ENCODE measurements at regions not wholly inside any gene's neighbourhood (a gene's known extent, or its start where the extent isn't known, plus 50 kb on each side); places are given as distances from the start of the nearest gene placed in this dataset.

DNA sequence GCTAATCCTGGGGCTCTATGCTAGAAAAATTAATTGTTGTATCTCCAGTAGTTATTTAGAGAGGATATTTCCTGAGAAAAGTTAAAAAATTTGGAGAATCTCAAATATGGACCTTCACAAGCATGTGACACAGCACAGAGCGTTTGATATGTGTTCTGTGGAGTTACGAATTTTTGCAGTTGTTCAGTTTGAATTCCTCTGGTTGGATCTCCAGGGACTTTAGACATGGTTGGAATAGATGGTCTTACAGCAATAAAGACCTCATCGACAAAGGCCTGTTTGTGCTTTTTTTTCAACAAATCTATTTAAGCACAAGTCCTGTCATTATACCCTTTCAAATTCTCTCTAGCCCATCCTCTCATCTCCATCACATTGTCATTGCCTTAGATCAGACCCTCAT, 138.0 kb downstream of the TES start:
- Histone ChIP-seq H2BK5ac (ENCODE audit: low read length) (no peak overlapping the region), H3K23ac (ENCODE audit: low read depth, low read length, poor library complexity) (no peak overlapping the region), H3K4me1 (ENCODE audit: control insufficient read depth in 2 of 2, insufficient read depth in 1 of 2, low read depth in 1 of 2, low read length in 2 of 2) (no peaks in the 10 kb centered on the region), H4K8ac (ENCODE audit: low read depth, low read length) (no peak overlapping the region), H2AK5ac (ENCODE audit: low read depth, low read length) (no peak overlapping the region), H3K27me3 (ENCODE audit: control insufficient read depth in 3 of 3, insufficient read depth in 3 of 3, low read depth in 1 of 3, low read length in 3 of 3) (no peaks in the 10 kb centered on the region), H3K27ac (replicated peaks; ENCODE audit: low read length) (no peak overlapping the region), H3K14ac (ENCODE audit: low read length) (no peak overlapping the region), H3K4ac (ENCODE audit: low read length) (no peak overlapping the region), H4K91ac (ENCODE audit: low read depth, low read length, poor library complexity) (no peak overlapping the region), H2AFZ (ENCODE audit: low read length) (no peak overlapping the region), H3K9me3 (replicated peaks in 1 of 2; ENCODE audit: control insufficient read depth in 2 of 2, insufficient read depth in 1 of 2, low read depth in 1 of 2, low read length in 2 of 2) (peaks cover 0 to 3% of the 10 kb centered on the region in 2 donors), H3K4me3 (ENCODE audit: low read length in 2 of 2) (no peak overlapping the region), H2BK120ac (ENCODE audit: low read depth, low read length) (no peak overlapping the region), H3K36me3 (replicated peaks in 1 of 2; ENCODE audit: control insufficient read depth in 2 of 2, insufficient read depth in 2 of 2, low read length in 2 of 2) (no peaks in the 10 kb centered on the region), H2BK12ac (ENCODE audit: low read length) (no peak overlapping the region), H2BK15ac (ENCODE audit: low read length) (no peak overlapping the region), H3K79me1 (ENCODE audit: low read depth, low read length) (no peaks in the 10 kb centered on the region), H3K18ac (ENCODE audit: low read length) (no peak overlapping the region), H3K4me2 (ENCODE audit: insufficient read depth, low read length, poor library complexity, severe bottlenecking) (no peak overlapping the region), H3K9ac (ENCODE audit: low read depth, low read length, poor library complexity) (no peak overlapping the region)
- no peak for DNase-seq (ENCODE audit: low spot score)
- no CpG with 5 or more reads among the region's 3 CpGs for WGBS, 2 donors (ENCODE audit: extremely low coverage in 2 of 2, insufficient read length in 2 of 2, insufficient replicate concordance in 1 of 2)

DNA sequence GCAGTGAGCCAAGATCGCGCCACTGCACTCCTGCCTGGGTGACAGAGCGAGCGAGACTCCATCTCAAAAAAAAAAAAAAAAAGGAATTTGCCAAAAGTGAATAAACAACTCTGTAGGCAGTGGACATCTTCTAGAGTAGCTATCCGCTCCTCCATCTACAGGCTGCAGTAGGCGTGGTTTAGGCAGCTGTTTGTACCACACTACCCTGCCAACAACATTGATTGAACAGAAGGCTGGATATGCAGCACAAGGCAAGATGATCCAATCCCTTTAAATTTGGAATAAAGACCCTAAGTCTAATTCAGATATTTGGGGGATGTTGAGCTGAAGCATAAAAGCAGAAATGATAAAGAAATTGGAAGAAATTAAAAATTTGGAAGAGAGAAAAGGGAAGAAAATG, 141.6 kb downstream of the TES start:
- H3K27me3 ChIP-seq (ENCODE audit: control insufficient read depth in 3 of 3, insufficient read depth in 3 of 3, low read depth in 1 of 3, low read length in 3 of 3), result no peaks in the 10 kb centered on the region
- no CpG with 5 or more reads among the region's 6 CpGs for WGBS, 2 donors (ENCODE audit: extremely low coverage in 2 of 2, insufficient read length in 2 of 2, insufficient replicate concordance in 1 of 2)
- DNase-seq (ENCODE audit: low spot score), result no peak

DNA sequence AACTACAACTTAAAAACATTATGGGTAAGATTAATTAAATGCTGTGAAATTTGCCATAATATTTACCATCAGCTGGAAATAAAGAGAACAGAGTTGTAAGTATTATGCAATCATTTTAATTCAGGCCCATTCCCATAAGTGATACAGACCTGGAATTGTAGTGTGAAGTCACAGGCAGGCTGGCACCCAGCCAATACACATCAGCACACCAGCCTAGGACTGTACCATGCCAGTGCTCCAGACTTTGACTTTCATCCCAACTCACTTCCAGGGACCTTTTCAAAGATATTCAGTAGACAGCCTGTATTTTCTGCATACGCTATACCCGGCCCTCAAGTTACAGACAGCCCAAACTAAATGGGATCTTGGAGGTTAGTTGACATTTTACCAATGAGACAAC, 143.3 kb downstream of the TES start:
- no peak overlapping the region for H3K23ac ChIP-seq (ENCODE audit: low read depth, low read length, poor library complexity)
- H3K4me1 ChIP-seq (ENCODE audit: control insufficient read depth in 2 of 2, insufficient read depth in 1 of 2, low read depth in 1 of 2, low read length in 2 of 2), result peaks cover 0 to 7% of the 10 kb centered on the region in 2 donors
- H3K4me2 ChIP-seq (ENCODE audit: insufficient read depth, low read length, poor library complexity, severe bottlenecking), result no peak overlapping the region
- no peak overlapping the region for H3K9ac ChIP-seq (ENCODE audit: low read depth, low read length, poor library complexity)
- H3K4ac ChIP-seq (ENCODE audit: low read length), result no peak overlapping the region
- H3K27ac ChIP-seq (replicated peaks; ENCODE audit: low read length), result no peak overlapping the region
- H3K79me1 ChIP-seq (ENCODE audit: low read depth, low read length), result no peaks in the 10 kb centered on the region
- no peaks in the 10 kb centered on the region for H3K9me3 ChIP-seq (replicated peaks in 1 of 2; ENCODE audit: control insufficient read depth in 2 of 2, insufficient read depth in 1 of 2, low read depth in 1 of 2, low read length in 2 of 2)
- no peak for DNase-seq (ENCODE audit: low spot score)
- no peaks in the 10 kb centered on the region for H3K27me3 ChIP-seq (ENCODE audit: control insufficient read depth in 3 of 3, insufficient read depth in 3 of 3, low read depth in 1 of 3, low read length in 3 of 3)
- H2BK5ac ChIP-seq (ENCODE audit: low read length), result no peak overlapping the region
- no peak overlapping the region for H3K18ac ChIP-seq (ENCODE audit: low read length)
- no peak overlapping the region for H2BK12ac ChIP-seq (ENCODE audit: low read length)
- H3K14ac ChIP-seq (ENCODE audit: low read length), result no peak overlapping the region
- H2AFZ ChIP-seq (ENCODE audit: low read length), result no peak overlapping the region
- no peak overlapping the region for H2BK15ac ChIP-seq (ENCODE audit: low read length)
- H4K8ac ChIP-seq (ENCODE audit: low read depth, low read length), result no peak overlapping the region
- H4K91ac ChIP-seq (ENCODE audit: low read depth, low read length, poor library complexity), result no peak overlapping the region
- no peak overlapping the region for H2AK5ac ChIP-seq (ENCODE audit: low read depth, low read length)
- no CpG with 5 or more reads among the region's 2 CpGs for WGBS, 2 donors (ENCODE audit: extremely low coverage in 2 of 2, insufficient read length in 2 of 2, insufficient replicate concordance in 1 of 2)
- H3K4me3 ChIP-seq (ENCODE audit: low read length in 2 of 2), result no peak overlapping the region
- H2BK120ac ChIP-seq (ENCODE audit: low read depth, low read length), result no peak overlapping the region
- H3K36me3 ChIP-seq (replicated peaks in 1 of 2; ENCODE audit: control insufficient read depth in 2 of 2, insufficient read depth in 2 of 2, low read length in 2 of 2), result no peaks in the 10 kb centered on the region

More for the DNA sequence above, 141.6 kb downstream of the TES start:
- no peak overlapping the region for H3K14ac ChIP-seq (ENCODE audit: low read length)
- no peak overlapping the region for H3K27ac ChIP-seq (replicated peaks; ENCODE audit: low read length)
- H3K4me2 ChIP-seq (ENCODE audit: insufficient read depth, low read length, poor library complexity, severe bottlenecking), result no peak overlapping the region
- no peak overlapping the region for H4K91ac ChIP-seq (ENCODE audit: low read depth, low read length, poor library complexity)
- H2BK5ac ChIP-seq (ENCODE audit: low read length), result no peak overlapping the region
- peaks cover 0 to 3% of the 10 kb centered on the region in 2 donors for H3K9me3 ChIP-seq (replicated peaks in 1 of 2; ENCODE audit: control insufficient read depth in 2 of 2, insufficient read depth in 1 of 2, low read depth in 1 of 2, low read length in 2 of 2)
- H3K18ac ChIP-seq (ENCODE audit: low read length), result no peak overlapping the region
- peaks cover 0 to 7% of the 10 kb centered on the region in 2 donors for H3K4me1 ChIP-seq (ENCODE audit: control insufficient read depth in 2 of 2, insufficient read depth in 1 of 2, low read depth in 1 of 2, low read length in 2 of 2)
- no peak overlapping the region for H4K8ac ChIP-seq (ENCODE audit: low read depth, low read length)
- no peak overlapping the region for H3K23ac ChIP-seq (ENCODE audit: low read depth, low read length, poor library complexity)
- H2BK12ac ChIP-seq (ENCODE audit: low read length), result no peak overlapping the region
- no peak overlapping the region for H2AK5ac ChIP-seq (ENCODE audit: low read depth, low read length)
- no peak overlapping the region for H3K4me3 ChIP-seq (ENCODE audit: low read length in 2 of 2)
- no peak overlapping the region for H3K9ac ChIP-seq (ENCODE audit: low read depth, low read length, poor library complexity)
- H3K36me3 ChIP-seq (replicated peaks in 1 of 2; ENCODE audit: control insufficient read depth in 2 of 2, insufficient read depth in 2 of 2, low read length in 2 of 2), result no peaks in the 10 kb centered on the region
- H2AFZ ChIP-seq (ENCODE audit: low read length), result no peak overlapping the region
- H3K79me1 ChIP-seq (ENCODE audit: low read depth, low read length), result no peaks in the 10 kb centered on the region
- no peak overlapping the region for H3K4ac ChIP-seq (ENCODE audit: low read length)
- H2BK120ac ChIP-seq (ENCODE audit: low read depth, low read length), result no peak overlapping the region
- H2BK15ac ChIP-seq (ENCODE audit: low read length), result no peak overlapping the region

DNA sequence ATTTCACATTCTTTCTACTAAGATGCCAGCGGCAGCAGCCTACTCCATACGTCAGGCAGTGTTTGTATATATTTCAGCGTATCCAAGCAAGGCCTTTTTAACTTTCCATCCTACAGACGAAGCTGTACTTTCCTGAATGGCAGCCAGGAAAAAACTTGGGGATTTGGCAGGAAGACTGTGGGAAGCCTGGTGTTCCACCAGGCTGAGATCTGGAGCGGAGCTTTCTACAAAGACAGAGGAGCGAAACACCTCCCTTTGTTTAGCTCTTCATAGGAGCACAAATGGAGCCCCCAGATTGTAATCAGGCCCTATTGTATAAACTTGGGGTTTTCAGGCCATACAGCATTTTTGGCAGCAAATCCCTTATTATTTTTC, 143.8 kb downstream of the TES start:
- Histone ChIP-seq H3K9ac (ENCODE audit: low read depth, low read length, poor library complexity) (no peak overlapping the region), H3K79me1 (ENCODE audit: low read depth, low read length) (no peaks in the 10 kb centered on the region), H3K18ac (ENCODE audit: low read length) (no peak overlapping the region), H3K36me3 (replicated peaks in 1 of 2; ENCODE audit: control insufficient read depth in 2 of 2, insufficient read depth in 2 of 2, low read length in 2 of 2) (no peaks in the 10 kb centered on the region), H3K4ac (ENCODE audit: low read length) (no peak overlapping the region), H2BK120ac (ENCODE audit: low read depth, low read length) (no peak overlapping the region), H2BK15ac (ENCODE audit: low read length) (no peak overlapping the region), H2AK5ac (ENCODE audit: low read depth, low read length) (no peak overlapping the region), H3K14ac (ENCODE audit: low read length) (no peak overlapping the region), H3K4me2 (ENCODE audit: insufficient read depth, low read length, poor library complexity, severe bottlenecking) (no peak overlapping the region), H4K8ac (ENCODE audit: low read depth, low read length) (no peak overlapping the region), H3K4me3 (ENCODE audit: low read length in 2 of 2) (no peak overlapping the region), H3K4me1 (ENCODE audit: control insufficient read depth in 2 of 2, insufficient read depth in 1 of 2, low read depth in 1 of 2, low read length in 2 of 2) (peaks cover 0 to 7% of the 10 kb centered on the region in 2 donors), H2BK5ac (ENCODE audit: low read length) (no peak overlapping the region), H3K27ac (replicated peaks; ENCODE audit: low read length) (no peak overlapping the region), H2BK12ac (ENCODE audit: low read length) (no peak overlapping the region), H4K91ac (ENCODE audit: low read depth, low read length, poor library complexity) (no peak overlapping the region), H3K27me3 (ENCODE audit: control insufficient read depth in 3 of 3, insufficient read depth in 3 of 3, low read depth in 1 of 3, low read length in 3 of 3) (no peaks in the 10 kb centered on the region), H2AFZ (ENCODE audit: low read length) (no peak overlapping the region), H3K9me3 (replicated peaks in 1 of 2; ENCODE audit: control insufficient read depth in 2 of 2, insufficient read depth in 1 of 2, low read depth in 1 of 2, low read length in 2 of 2) (no peaks in the 10 kb centered on the region), H3K23ac (ENCODE audit: low read depth, low read length, poor library complexity) (no peak overlapping the region)
- DNase-seq (ENCODE audit: low spot score), result no peak
- WGBS, 2 donors (ENCODE audit: extremely low coverage in 2 of 2, insufficient read length in 2 of 2, insufficient replicate concordance in 1 of 2), result no CpG with 5 or more reads among the region's 6 CpGs

All from neuronal stem cell (in vitro differentiated cells).